Trophoblast cell (in vitro differentiated cells and primary cell): ENCODE measurements at regions not wholly inside any gene's neighbourhood (a gene's known extent, or its start where the extent isn't known, plus 50 kb on each side); places are given as distances from the start of the nearest gene placed in this dataset.

ENCODE experiments used
- DNase-seq, 2 donors: peaks; one replicate each; pipeline ENCODE4 v3.0.0-alpha.2; 2016
- H2AFZ ChIP-seq: 2 replicates; pipeline ENCODE4 v1.6.1; 2013; ENCODE audit warnings: low read length, moderate library complexity, mild to moderate bottlenecking; ENCODE audit not compliant: insufficient read depth, poor library complexity
- H2AK5ac ChIP-seq: 2 replicates; pipeline ENCODE4 v1.6.1; 2013; ENCODE audit warnings: mild to moderate bottlenecking, low read length
- H2BK120ac ChIP-seq: 2 replicates; pipeline ENCODE4 v1.6.1; 2013; ENCODE audit warnings: low read length, mild to moderate bottlenecking, moderate library complexity; ENCODE audit not compliant: insufficient read depth, poor library complexity
- H2BK12ac ChIP-seq: 2 replicates; pipeline ENCODE4 v1.6.1; 2013; ENCODE audit warnings: mild to moderate bottlenecking, low read length, moderate library complexity
- H2BK5ac ChIP-seq: 2 replicates; pipeline ENCODE4 v1.6.1; 2013; ENCODE audit warnings: low read length, low read depth, moderate library complexity, mild to moderate bottlenecking; ENCODE audit not compliant: poor library complexity
- H3K14ac ChIP-seq: 2 replicates; pipeline ENCODE4 v1.6.1; 2013; ENCODE audit warnings: mild to moderate bottlenecking, low read length
- H3K18ac ChIP-seq: 2 replicates; pipeline ENCODE4 v1.6.1; 2013; ENCODE audit warnings: mild to moderate bottlenecking, low read length
- H3K23ac ChIP-seq: 2 replicates; pipeline ENCODE4 v1.6.1; 2013; ENCODE audit warnings: low read length
- H3K27ac ChIP-seq: 2 replicates; pipeline ENCODE4 v1.5.1; 2013; ENCODE audit warnings: low read depth, mild to moderate bottlenecking, inconsistent platforms, low read length, moderate library complexity
- H3K27me3 ChIP-seq: 2 replicates; pipeline ENCODE4 v1.6.1; 2013; ENCODE audit warnings: inconsistent platforms, mild to moderate bottlenecking, low read length, moderate library complexity; ENCODE audit not compliant: insufficient read depth
- H3K36me3 ChIP-seq, 2 experiments: 1 replicate in 1 of 2; 2 replicates in 1 of 2; pipeline ENCODE4 v1.6.1; 2013; ENCODE audit warnings: low read length in 2 of 2, mild to moderate bottlenecking in 2 of 2, moderate library complexity in 1 of 2; ENCODE audit not compliant: insufficient read depth in 2 of 2, control insufficient read depth in 1 of 2
- H3K4ac ChIP-seq: 2 replicates; pipeline ENCODE4 v1.6.1; 2013; ENCODE audit warnings: low read depth, mild to moderate bottlenecking, low read length, moderate library complexity
- H3K4me1 ChIP-seq, 2 experiments: 1 replicate in 1 of 2; 2 replicates in 1 of 2; pipeline ENCODE4 v1.6.1; 2013; ENCODE audit warnings: low read length in 2 of 2, mild to moderate bottlenecking in 2 of 2, moderate library complexity in 1 of 2; ENCODE audit not compliant: insufficient read depth in 2 of 2, control insufficient read depth in 1 of 2
- H3K4me2 ChIP-seq: 2 replicates; pipeline ENCODE4 v1.6.1; 2013; ENCODE audit warnings: inconsistent platforms, mild to moderate bottlenecking, low read length, moderate library complexity
- H3K4me3 ChIP-seq: 2 replicates; pipeline ENCODE4 v1.5.1; 2013; ENCODE audit warnings: mild to moderate bottlenecking, low read depth, low read length, inconsistent platforms
- H3K79me1 ChIP-seq: one replicate; pipeline ENCODE4 v1.6.1; 2013; ENCODE audit warnings: low read length
- H3K79me2 ChIP-seq: 2 replicates; pipeline ENCODE4 v1.6.1; 2013; ENCODE audit warnings: low read length, mild to moderate bottlenecking; ENCODE audit not compliant: control insufficient read depth, insufficient read depth, poor library complexity
- H3K9ac ChIP-seq: 2 replicates; pipeline ENCODE4 v1.6.1; 2013; ENCODE audit warnings: mild to moderate bottlenecking, low read length
- H3K9me3 ChIP-seq: 2 replicates; pipeline ENCODE4 v1.6.1; 2013; ENCODE audit warnings: low read depth, mild to moderate bottlenecking, control low read depth, inconsistent platforms, low read length; ENCODE audit not compliant: insufficient read depth
- H4K12ac ChIP-seq: 2 replicates; pipeline ENCODE4 v1.6.1; 2013; ENCODE audit warnings: low read depth, mild to moderate bottlenecking, low read length, moderate library complexity
- H4K8ac ChIP-seq: 2 replicates; pipeline ENCODE4 v1.6.1; 2013; ENCODE audit warnings: low read depth, mild to moderate bottlenecking, low read length, moderate library complexity
- H4K91ac ChIP-seq: one replicate; pipeline ENCODE4 v1.6.1; 2013; ENCODE audit warnings: low read depth, mild to moderate bottlenecking, low read length, moderate library complexity
- WGBS: extraction: QIAGEN DNeasy Blood & Tissue Kit; methylation state at CpG from one replicate; pipeline ENCODE4 v1.1.7; 2013; ENCODE audit warnings: missing lambda C conversion rate; ENCODE audit not compliant: insufficient read length, insufficient coverage; ENCODE audit errors: extremely low coverage; 5-methylcytosine and 5-hydroxymethylcytosine counted together

DNA sequence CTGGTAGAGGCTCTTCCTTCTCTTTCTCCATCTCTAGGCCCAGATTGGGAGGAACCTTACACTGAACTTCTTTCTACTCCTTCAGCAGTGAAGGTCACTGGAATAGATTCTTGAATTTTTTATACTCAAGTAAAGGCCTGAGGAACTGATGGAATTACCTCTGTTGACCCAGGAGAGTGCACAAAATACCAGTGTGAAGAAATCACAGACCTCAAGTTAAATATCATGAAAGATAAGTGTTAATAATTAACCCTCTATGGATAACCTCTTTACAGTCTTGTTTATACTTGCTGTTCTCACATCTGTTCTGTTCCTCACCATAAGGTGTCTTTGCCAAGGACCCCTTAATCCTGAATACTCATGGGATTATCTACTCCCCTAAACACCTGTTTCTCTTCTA is 244.4 kb upstream of the STAC start:
- Histone ChIP-seq H3K36me3 (peaks cover 0 to 2% of the 10 kb centered on the region in 2 experiments), H4K8ac (no peak overlapping the region), H3K4me3 (no peak overlapping the region), H2BK120ac (no peak overlapping the region), H3K79me1 (no peaks in the 10 kb centered on the region), H4K91ac (no peak overlapping the region), H3K79me2 (no peaks in the 10 kb centered on the region), H2AK5ac (no peak overlapping the region), H3K9ac (no peak overlapping the region), H3K14ac (no peak overlapping the region), H3K27ac (no peak overlapping the region), H2BK5ac (no peak overlapping the region), H3K27me3 (no peaks in the 10 kb centered on the region), H3K4me1 (peaks cover 0 to 3% of the 10 kb centered on the region in 2 experiments), H3K9me3 (no peaks in the 10 kb centered on the region), H3K4me2 (no peak overlapping the region), H2BK12ac (no peak overlapping the region), H3K4ac (no peak overlapping the region), H3K18ac (no peak overlapping the region), H2AFZ (no peak overlapping the region), H4K12ac (no peak overlapping the region), H3K23ac (no peak overlapping the region)
- no peak for DNase-seq

DNA sequence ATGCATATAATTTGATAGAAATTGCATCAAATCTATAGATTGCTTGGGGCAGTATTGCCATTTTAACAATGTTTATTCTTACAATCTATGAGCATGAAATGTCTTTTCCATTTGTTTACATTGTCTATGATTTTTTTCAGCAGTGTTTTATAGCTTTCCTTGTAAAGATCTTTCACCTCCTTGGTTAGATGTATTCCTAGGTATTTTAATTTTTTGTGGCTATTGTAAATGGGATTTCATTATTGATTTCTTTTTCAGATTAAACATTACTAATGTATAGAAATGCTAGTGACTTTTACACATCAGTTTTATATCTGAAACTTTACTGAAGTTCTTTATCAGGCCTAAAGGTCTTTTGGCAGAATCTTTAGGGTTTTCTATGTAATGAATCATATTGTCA is 237.6 kb upstream of the STAC start:
- H3K9ac ChIP-seq: no peak overlapping the region
- H3K18ac ChIP-seq: no peak overlapping the region
- H3K4me2 ChIP-seq: no peak overlapping the region
- no peak overlapping the region for H2AFZ ChIP-seq
- no peak overlapping the region for H3K23ac ChIP-seq
- H3K79me1 ChIP-seq: no peaks in the 10 kb centered on the region
- H2BK120ac ChIP-seq: no peak overlapping the region
- no peaks in the 10 kb centered on the region for H3K27me3 ChIP-seq
- H4K8ac ChIP-seq: no peak overlapping the region
- H3K27ac ChIP-seq: no peak overlapping the region
- H4K12ac ChIP-seq: no peak overlapping the region
- H2BK12ac ChIP-seq: no peak overlapping the region
- H3K9me3 ChIP-seq: no peaks in the 10 kb centered on the region
- no peak overlapping the region for H3K4me3 ChIP-seq
- H3K79me2 ChIP-seq: no peaks in the 10 kb centered on the region
- H4K91ac ChIP-seq: no peak overlapping the region
- H3K4ac ChIP-seq: no peak overlapping the region
- no peak overlapping the region for H2BK5ac ChIP-seq
- H2AK5ac ChIP-seq: no peak overlapping the region
- no peaks in the 10 kb centered on the region for H3K36me3 ChIP-seq
- no peak for DNase-seq
- no peak overlapping the region for H3K14ac ChIP-seq
- no peaks in the 10 kb centered on the region for H3K4me1 ChIP-seq

DNA sequence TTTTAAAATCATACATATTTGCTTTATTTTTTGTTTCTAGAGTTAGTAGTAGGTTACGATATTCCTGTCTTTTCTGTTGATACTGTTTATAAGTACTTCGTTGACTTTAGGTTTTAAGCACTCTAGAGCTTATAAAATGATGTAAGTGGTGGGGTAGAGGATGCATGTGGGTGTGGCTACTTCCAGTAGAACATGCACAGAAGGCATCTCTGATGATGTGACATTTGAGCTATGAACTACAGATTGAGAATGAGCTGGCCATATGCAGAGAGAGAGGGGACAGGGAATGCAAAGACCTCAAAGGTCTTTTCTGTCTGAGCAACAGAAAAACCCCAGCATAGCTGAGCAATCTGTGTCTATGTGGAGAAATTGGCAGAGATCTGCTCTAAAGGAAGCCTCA is 233.9 kb upstream of the STAC start:
- H4K8ac ChIP-seq: no peak overlapping the region
- no peak overlapping the region for H3K9ac ChIP-seq
- H3K14ac ChIP-seq: no peak overlapping the region
- no peaks in the 10 kb centered on the region for H3K4me1 ChIP-seq
- H3K36me3 ChIP-seq: no peaks in the 10 kb centered on the region
- H2BK5ac ChIP-seq: no peak overlapping the region
- no peaks in the 10 kb centered on the region for H3K27me3 ChIP-seq
- no peaks in the 10 kb centered on the region for H3K9me3 ChIP-seq
- no peak overlapping the region for H3K23ac ChIP-seq
- H2BK120ac ChIP-seq: no peak overlapping the region
- H4K12ac ChIP-seq: no peak overlapping the region
- no peak overlapping the region for H3K4ac ChIP-seq
- no peaks in the 10 kb centered on the region for H3K79me2 ChIP-seq
- no peak overlapping the region for H3K27ac ChIP-seq
- WGBS: no CpG with 5 or more reads among the region's 2 CpGs
- no peak overlapping the region for H4K91ac ChIP-seq
- no peak overlapping the region for H2AK5ac ChIP-seq
- H3K4me3 ChIP-seq: no peak overlapping the region
- no peak overlapping the region for H3K4me2 ChIP-seq
- H2AFZ ChIP-seq: no peak overlapping the region
- H3K18ac ChIP-seq: no peak overlapping the region
- no peak overlapping the region for H2BK12ac ChIP-seq
- no peak for DNase-seq
- H3K79me1 ChIP-seq: no peaks in the 10 kb centered on the region

DNA sequence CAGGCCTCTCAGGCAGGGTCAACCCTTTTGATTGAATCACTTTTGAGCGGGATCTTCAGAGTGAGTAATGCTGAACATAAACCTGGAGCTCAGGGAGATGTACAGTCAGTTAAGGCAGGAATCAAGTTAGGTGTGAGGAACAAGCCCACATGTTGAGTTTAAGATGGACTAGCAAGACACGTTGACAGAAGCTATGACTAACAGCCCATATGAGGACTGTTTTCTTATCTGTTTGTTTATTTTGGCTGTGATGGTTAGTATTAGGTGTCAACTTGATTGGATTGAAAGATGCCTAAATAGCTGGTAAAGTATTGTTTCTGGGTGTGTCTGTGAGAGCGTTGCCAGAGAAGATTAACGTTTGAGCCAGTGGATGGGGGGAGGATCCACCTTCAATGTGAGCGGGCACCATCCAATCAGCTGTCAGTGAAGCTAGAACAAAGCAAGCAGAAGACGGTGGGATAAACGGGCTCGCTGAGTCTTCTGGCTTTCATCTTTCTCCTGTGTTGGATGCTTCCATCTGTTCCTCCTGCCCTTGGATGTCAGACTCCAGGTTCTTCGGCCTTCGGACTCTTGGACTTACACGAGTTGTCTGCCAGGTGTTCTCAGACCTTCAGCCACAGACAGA is 232.3 kb upstream of the STAC start:
- DNase-seq: peak; percentile 35 to 53
- no peak overlapping the region for H4K12ac ChIP-seq
- H2BK5ac ChIP-seq: no peak overlapping the region
- no peaks in the 10 kb centered on the region for H3K79me2 ChIP-seq
- no peak overlapping the region for H3K4me3 ChIP-seq
- H2BK120ac ChIP-seq: no peak overlapping the region
- no peak overlapping the region for H2AFZ ChIP-seq
- H4K91ac ChIP-seq: no peak overlapping the region
- no peak overlapping the region for H3K4ac ChIP-seq
- no peaks in the 10 kb centered on the region for H3K27me3 ChIP-seq
- H3K79me1 ChIP-seq: no peaks in the 10 kb centered on the region
- no peaks in the 10 kb centered on the region for H3K9me3 ChIP-seq
- H3K23ac ChIP-seq: no peak overlapping the region
- no peak overlapping the region for H2AK5ac ChIP-seq
- no peak overlapping the region for H4K8ac ChIP-seq
- no peak overlapping the region for H3K9ac ChIP-seq
- WGBS: no CpG with 5 or more reads among the region's 11 CpGs
- no peak overlapping the region for H3K4me2 ChIP-seq
- H3K36me3 ChIP-seq: no peaks in the 10 kb centered on the region
- no peak overlapping the region for H2BK12ac ChIP-seq
- H3K27ac ChIP-seq: no peak overlapping the region
- no peak overlapping the region for H3K14ac ChIP-seq
- no peaks in the 10 kb centered on the region for H3K4me1 ChIP-seq
- H3K18ac ChIP-seq: no peak overlapping the region
